Common myeloid progenitor, CD34-positive (primary cell): ENCODE measurements at regions not wholly inside any gene's neighbourhood (a gene's known extent, or its start where the extent isn't known, plus 50 kb on each side); places are given as distances from the start of the nearest gene placed in this dataset.

Experiments
- CTCF ChIA-PET: fragments of 350-600 bp; sonication (Branson Sonifier 250); formaldehyde crosslinking; loops from one replicate; lab custom pipeline; 2021; ENCODE audit warnings: antibody characterized with exemption; lab: Charles Lee
- POLR2A ChIA-PET: fragments of 350-600 bp; sonication (Branson Sonifier 250); formaldehyde crosslinking; loops from one replicate; lab custom pipeline; 2021; ENCODE audit warnings: antibody characterized with exemption; lab: Charles Lee
- DNase-seq, 3 donors: peaks; one replicate each; pipeline versions ENCODE4 v3.0.0 to v3.0.0-alpha.2; 2013
- H3K27ac ChIP-seq, 2 experiments: 1 replicate in 1 of 2; 2 replicates in 1 of 2; pipeline ENCODE4 v1.7.0; 2013; ENCODE audit warnings: inconsistent platforms in 2 of 2, low read length in 2 of 2, mild to moderate bottlenecking in 2 of 2, low read depth in 1 of 2, moderate library complexity in 1 of 2; ENCODE audit not compliant: severe bottlenecking in 2 of 2, insufficient read depth in 1 of 2, poor library complexity in 1 of 2
- H3K27me3 ChIP-seq, 5 experiments: replicated peaks in 2 of 5; 1 replicate in 3 of 5; 2 replicates in 2 of 5; pipeline versions ENCODE4 v1.6.1 to v1.7.0; 2013; ENCODE audit warnings: low read length in 4 of 5, mild to moderate bottlenecking in 2 of 5, moderate library complexity in 2 of 5, inconsistent platforms in 1 of 5; ENCODE audit not compliant: insufficient read depth in 5 of 5, control insufficient read depth in 4 of 5
- H3K36me3 ChIP-seq, 4 experiments: 1 replicate in 2 of 4; 2 replicates in 2 of 4; pipeline versions ENCODE4 v1.6.1 to v1.7.0; 2013; ENCODE audit warnings: low read length in 3 of 4, control low read depth in 1 of 4, mild to moderate bottlenecking in 1 of 4; ENCODE audit not compliant: control insufficient read depth in 4 of 4, insufficient read depth in 4 of 4
- H3K4me1 ChIP-seq, 4 experiments: 1 replicate in 3 of 4; 2 replicates in 1 of 4; pipeline versions ENCODE4 v1.6.1 to v1.7.1; 2013; ENCODE audit warnings: low read length in 3 of 4, mild to moderate bottlenecking in 3 of 4, control low read depth in 1 of 4, inconsistent platforms in 1 of 4, moderate library complexity in 1 of 4; ENCODE audit not compliant: control insufficient read depth in 4 of 4, insufficient read depth in 4 of 4; ENCODE audit errors: control extremely low read depth in 1 of 4
- H3K4me3 ChIP-seq, 7 experiments: 1 replicate in 4 of 7; 2 replicates in 3 of 7; pipeline versions ENCODE4 v1.5.1 to v1.7.0; 2013; ENCODE audit warnings: mild to moderate bottlenecking in 7 of 7, low read length in 6 of 7, moderate library complexity in 6 of 7, inconsistent platforms in 2 of 7, low read depth in 2 of 7, control low read depth in 1 of 7; ENCODE audit not compliant: insufficient read depth in 4 of 7, control insufficient read depth in 1 of 7; ENCODE audit errors: extremely low read depth in 1 of 7
- H3K9me3 ChIP-seq, 5 experiments: 1 replicate in 4 of 5; 2 replicates in 1 of 5; pipeline versions ENCODE4 v1.6.1 to v1.7.1; 2013; ENCODE audit warnings: low read length in 4 of 5, mild to moderate bottlenecking in 2 of 5, inconsistent platforms in 1 of 5, low read depth in 1 of 5, moderate library complexity in 1 of 5; ENCODE audit not compliant: control insufficient read depth in 4 of 5, insufficient read depth in 2 of 5; ENCODE audit errors: control extremely low read depth in 1 of 5
- WGBS: methylation state at CpG from one replicate; pipeline ENCODE4 v1.1.5; 2013; ENCODE audit not compliant: insufficient coverage; 5-methylcytosine and 5-hydroxymethylcytosine counted together

DNA sequence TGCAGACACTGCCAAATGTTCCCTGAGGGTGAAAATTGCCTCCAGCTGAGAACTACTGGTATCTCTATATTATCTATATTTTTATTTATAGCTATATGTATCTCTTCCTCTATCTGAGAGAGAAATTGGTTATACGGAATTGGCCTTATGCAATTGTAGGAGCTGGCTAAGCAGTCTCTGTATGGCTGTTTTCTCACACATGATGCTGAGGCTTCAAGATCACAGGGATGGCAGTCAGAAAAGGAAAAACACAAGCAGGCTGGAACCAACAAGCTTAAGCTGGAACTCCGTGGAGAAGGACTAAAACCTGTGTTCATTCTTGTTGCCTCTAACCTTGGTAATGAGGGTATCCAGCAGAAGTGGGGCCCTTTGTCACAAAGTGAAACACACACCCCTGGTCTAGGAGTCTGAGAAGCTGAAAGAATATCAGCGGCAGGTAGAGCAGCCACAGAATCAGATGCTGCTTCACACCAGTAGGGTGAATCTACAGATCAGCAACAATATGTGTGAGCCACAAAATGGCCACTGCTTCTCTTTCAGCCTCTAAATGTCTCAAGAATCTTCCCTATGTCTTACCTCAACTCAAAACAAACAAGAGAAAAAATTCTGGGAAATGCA, 166.5 kb upstream of the PPP1R2C start:
- ChIA-PET CTCF (no interaction called here), POLR2A (no interaction called here)
- WGBS, result 73% methylated on average over 2 of the region's 3 CpGs
- Histone ChIP-seq H3K4me1 (peaks cover 8 to 25% (median 13%) of the 10 kb centered on the region in 4 experiments), H3K4me3 (no peak overlapping the region), H3K9me3 (no peaks in the 10 kb centered on the region), H3K27me3 (no peaks in the 10 kb centered on the region), H3K27ac (no peak overlapping the region), H3K36me3 (no peaks in the 10 kb centered on the region)
- no peak for DNase-seq

GRCh38 chrX:42946544-42947194, 168.7 kb upstream of the PPP1R2C start:
- ChIA-PET CTCF (no interaction called here), POLR2A (no interaction called here)
- Histone ChIP-seq H3K27me3 (no peaks in the 10 kb centered on the region), H3K27ac (no peak overlapping the region), H3K4me1 (peaks cover 8 to 25% (median 13%) of the 10 kb centered on the region in 4 experiments), H3K9me3 (no peaks in the 10 kb centered on the region), H3K36me3 (no peaks in the 10 kb centered on the region), H3K4me3 (no peak overlapping the region)
- WGBS, result no CpG with 5 or more reads among the region's 6 CpGs
- no peak for DNase-seq

DNA sequence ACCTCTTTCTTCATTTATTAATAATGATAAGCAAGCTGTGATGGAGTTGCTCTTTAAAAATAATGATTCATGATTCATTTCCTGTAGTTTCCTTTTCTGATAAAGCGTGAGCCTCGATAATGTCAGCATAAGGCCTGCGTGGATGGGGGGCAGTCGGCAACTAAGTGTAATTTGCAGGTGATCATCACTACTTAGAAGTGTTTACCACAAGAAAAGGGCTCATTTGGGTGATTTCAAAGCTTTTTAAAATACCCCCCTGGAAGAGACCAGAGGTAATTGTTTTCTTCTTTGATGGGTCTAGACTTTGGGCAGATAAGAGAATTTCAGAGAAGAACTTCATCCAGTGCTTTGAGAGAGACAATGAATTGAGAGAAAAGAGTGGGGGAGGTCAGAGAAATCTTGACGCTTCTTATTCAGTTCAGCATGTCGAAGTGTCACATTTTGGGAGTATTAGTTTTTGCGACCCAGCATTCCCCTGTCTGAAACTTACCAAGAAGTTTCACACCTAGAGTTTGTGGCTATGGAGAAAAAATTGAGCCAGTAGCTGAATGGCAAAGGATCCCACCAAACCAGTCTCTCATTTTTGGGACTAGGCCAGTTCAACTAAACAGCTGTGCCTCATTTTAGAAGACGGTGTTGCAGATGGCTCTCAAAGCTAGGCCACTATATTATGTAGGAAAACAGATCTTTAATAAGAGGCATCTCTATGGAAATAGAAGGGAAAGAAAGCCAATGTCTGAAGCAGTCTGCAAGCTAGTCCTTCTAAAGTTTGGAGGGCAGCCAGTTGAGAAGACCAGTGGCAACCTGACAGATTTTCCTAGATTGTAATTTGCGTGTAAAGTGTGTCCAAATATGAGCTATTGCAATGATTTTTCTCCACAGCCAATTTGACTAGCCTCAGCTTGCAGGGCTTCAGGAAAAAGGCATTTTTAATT, 171.0 kb upstream of the PPP1R2C start:
- Histone ChIP-seq H3K36me3 (no peaks in the 10 kb centered on the region), H3K9me3 (no peaks in the 10 kb centered on the region), H3K27ac (no peak overlapping the region), H3K4me1 (peaks cover 2 to 10% (median 6%) of the 10 kb centered on the region in 4 experiments), H3K27me3 (no peaks in the 10 kb centered on the region), H3K4me3 (no peak overlapping the region)
- 49% methylated on average over 7 of the region's 9 CpGs for WGBS
- ChIA-PET CTCF (no interaction called here), POLR2A (no interaction called here)
- DNase-seq, result no peak

DNA sequence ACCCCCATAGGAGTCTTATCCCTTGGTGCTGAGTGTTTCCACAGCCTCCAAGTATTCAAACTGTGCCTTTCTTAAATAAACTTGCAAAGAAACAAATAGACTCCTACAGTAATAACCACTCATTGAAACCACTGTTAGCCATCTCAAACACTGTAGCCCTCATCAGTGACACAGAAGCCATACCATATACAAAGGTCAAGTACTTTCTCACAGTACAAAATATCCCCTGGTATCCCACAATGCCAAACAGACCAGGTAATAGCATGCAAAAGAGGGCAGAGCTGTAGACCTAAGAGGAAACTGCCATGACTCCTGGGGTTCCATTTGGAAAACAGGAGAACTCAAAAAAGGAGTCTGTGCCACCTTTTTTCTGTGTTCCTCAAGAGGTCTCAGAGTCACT, 173.8 kb upstream of the PPP1R2C start:
- Histone ChIP-seq H3K4me1 (peaks cover 0 to 8% (median 0%) of the 10 kb centered on the region in 4 experiments), H3K27me3 (no peaks in the 10 kb centered on the region)
- CTCF ChIA-PET, result no interaction called here

GRCh38 chrX:42952621-42953020, 174.7 kb upstream of the PPP1R2C start:
- no peak overlapping the region for H3K4me3 ChIP-seq
- H3K36me3 ChIP-seq, result no peaks in the 10 kb centered on the region
- DNase-seq, result no peak
- no peaks in the 10 kb centered on the region for H3K9me3 ChIP-seq
- H3K27ac ChIP-seq, result no peak overlapping the region
- H3K4me1 ChIP-seq, result peaks cover 0 to 8% (median 0%) of the 10 kb centered on the region in 4 experiments
- CTCF ChIA-PET, result no interaction called here
- POLR2A ChIA-PET, result no interaction called here
- no peaks in the 10 kb centered on the region for H3K27me3 ChIP-seq

More for the DNA sequence above, 173.8 kb upstream of the PPP1R2C start:
- Histone ChIP-seq H3K36me3 (no peaks in the 10 kb centered on the region), H3K27ac (no peak overlapping the region), H3K9me3 (no peaks in the 10 kb centered on the region), H3K4me3 (no peak overlapping the region)
- no peak for DNase-seq
- POLR2A ChIA-PET, result no interaction called here

GRCh38 chrX:42954880-42955279, 176.9 kb upstream of the PPP1R2C start:
- Histone ChIP-seq H3K36me3 (no peaks in the 10 kb centered on the region), H3K4me1 (peaks cover 0 to 4% (median 0%) of the 10 kb centered on the region in 4 experiments), H3K4me3 (no peak overlapping the region), H3K9me3 (no peaks in the 10 kb centered on the region), H3K27me3 (no peaks in the 10 kb centered on the region), H3K27ac (no peak overlapping the region)
- CTCF ChIA-PET, result no interaction called here
- 80% methylated on average over 1 of the region's 3 CpGs for WGBS
- POLR2A ChIA-PET, result no interaction called here
- DNase-seq, result no peak

GRCh38 chrX:42955349-42955748, 177.4 kb upstream of the PPP1R2C start:
- Histone ChIP-seq H3K36me3 (no peaks in the 10 kb centered on the region), H3K9me3 (peaks cover 0 to 2% (median 0%) of the 10 kb centered on the region in 5 experiments), H3K27ac (no peak overlapping the region), H3K4me3 (no peak overlapping the region), H3K4me1 (peaks cover 0 to 4% (median 0%) of the 10 kb centered on the region in 4 experiments), H3K27me3 (no peaks in the 10 kb centered on the region)
- 60% methylated on average over 1 of the region's 2 CpGs for WGBS
- CTCF ChIA-PET, result no interaction called here
- POLR2A ChIA-PET, result no interaction called here
- no peak for DNase-seq
